M059J (cell line): ENCODE measurements at regions not wholly inside any gene's neighbourhood (a gene's known extent, or its start where the extent isn't known, plus 50 kb on each side); places are given as distances from the start of the nearest gene placed in this dataset.
"Not testable (repeated sequence)": the region's sequence is repeated elsewhere in the genome, so short reads cannot be mapped to it uniquely, and the experiment has no call there.

ENCODE experiments used
- DNase-seq: peaks from one replicate; pipeline ENCODE4 v3.0.0-alpha.2; 2012; ENCODE audit warnings: low read depth

- DNase-seq: not testable (repeated sequence)
Measured at GRCh38 chr5:119299242-119299614, 56.6 kb upstream of the TNFAIP8 start.

GRCh38 chr5:119299615-119300310 is 56.1 kb upstream of the TNFAIP8 start:
- DNase-seq: not testable (repeated sequence)

GRCh38 chr5:119300311-119300670 is 55.5 kb upstream of the TNFAIP8 start:
- no peak for DNase-seq

GRCh38 chr5:119301210-119301609 is 54.6 kb upstream of the TNFAIP8 start:
- no peak for DNase-seq

- DNase-seq: no peak
Measured at GRCh38 chr5:119301906-119302305, 53.9 kb upstream of the TNFAIP8 start.

GRCh38 chr5:119302449-119302848 is 53.4 kb upstream of the TNFAIP8 start:
- no peak for DNase-seq

GRCh38 chr5:119302916-119303897 is 52.6 kb upstream of the TNFAIP8 start:
- DNase-seq: peak; percentile 98

- DNase-seq: peak; percentile 35
Measured at GRCh38 chr5:119304439-119305211, 51.2 kb upstream of the TNFAIP8 start.
